ENCODE measurements at regions not wholly inside any gene's neighbourhood (a gene's known extent, or its start where the extent isn't known, plus 50 kb on each side); places are given as distances from the start of the nearest gene placed in this dataset.

GRCh38 chr1:82604524-82604923, 803.8 kb downstream of the ADGRL2 start:
- DNase-seq = no peak

GRCh38 chr1:82600314-82600713, 799.6 kb downstream of the ADGRL2 start:
- no peak for DNase-seq

DNA sequence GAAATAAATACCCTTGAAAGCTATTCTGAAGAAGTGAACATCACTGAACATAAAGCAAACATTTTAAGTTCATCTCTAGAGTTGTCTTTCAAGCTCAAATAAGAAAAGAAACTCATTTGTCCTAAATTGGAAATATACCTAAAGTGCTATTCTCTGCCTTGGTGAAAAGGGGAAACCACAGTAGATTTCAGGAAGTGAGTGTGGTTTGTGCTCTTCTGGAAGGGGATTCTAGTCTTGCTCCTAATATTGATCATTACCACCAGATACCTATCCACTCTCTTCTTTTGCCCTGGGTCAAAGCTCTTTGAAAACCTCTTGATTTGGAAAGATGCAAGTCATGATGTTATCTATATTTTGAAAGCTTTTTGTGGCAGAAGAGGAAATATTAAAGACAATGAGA, 798.1 kb downstream of the ADGRL2 start:
- no peak for DNase-seq

GRCh38 chr1:82598337-82598736, 797.6 kb downstream of the ADGRL2 start:
- no peak for DNase-seq

DNA sequence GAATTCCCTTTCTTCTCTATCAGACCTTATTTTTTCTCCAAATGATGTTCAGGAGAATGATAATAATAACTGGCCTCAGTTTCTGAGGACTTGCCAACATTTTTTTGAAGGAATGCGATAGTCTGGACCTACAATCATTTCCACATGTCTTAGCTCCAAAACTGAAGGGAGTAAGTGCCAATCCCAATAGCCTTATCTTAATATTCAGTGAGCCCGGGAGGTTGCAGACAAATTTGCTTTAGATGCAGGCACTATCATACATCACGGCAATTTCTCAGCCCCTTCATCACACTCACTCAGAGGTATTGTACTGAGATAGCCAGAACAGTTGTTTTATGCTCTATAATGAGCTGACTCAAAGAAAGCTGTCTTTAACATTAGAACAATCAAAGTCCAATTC, 796.9 kb downstream of the ADGRL2 start:
- DNase-seq = no peak

DNA sequence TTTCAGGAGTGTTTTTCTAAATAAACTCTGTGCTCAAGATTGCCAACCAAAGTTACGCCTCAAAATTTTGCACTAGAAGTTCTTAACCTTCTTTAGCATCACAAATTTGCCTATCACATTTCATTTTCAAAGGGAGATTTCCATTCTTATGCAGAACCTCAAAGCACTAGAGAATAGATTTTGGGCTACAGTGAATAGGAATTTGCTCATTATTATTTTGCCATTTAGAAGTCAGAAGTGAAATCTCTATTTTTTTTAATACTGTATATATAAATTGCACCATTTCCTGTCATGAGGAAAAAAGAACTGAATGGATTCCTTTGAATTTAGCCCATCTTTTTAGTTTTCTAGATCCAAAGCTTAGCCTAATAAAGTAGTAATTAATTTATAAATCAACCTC, 796.4 kb downstream of the ADGRL2 start:
- DNase-seq = no peak

GRCh38 chr1:82593561-82593960, 792.8 kb downstream of the ADGRL2 start:
- no peak for DNase-seq

DNA sequence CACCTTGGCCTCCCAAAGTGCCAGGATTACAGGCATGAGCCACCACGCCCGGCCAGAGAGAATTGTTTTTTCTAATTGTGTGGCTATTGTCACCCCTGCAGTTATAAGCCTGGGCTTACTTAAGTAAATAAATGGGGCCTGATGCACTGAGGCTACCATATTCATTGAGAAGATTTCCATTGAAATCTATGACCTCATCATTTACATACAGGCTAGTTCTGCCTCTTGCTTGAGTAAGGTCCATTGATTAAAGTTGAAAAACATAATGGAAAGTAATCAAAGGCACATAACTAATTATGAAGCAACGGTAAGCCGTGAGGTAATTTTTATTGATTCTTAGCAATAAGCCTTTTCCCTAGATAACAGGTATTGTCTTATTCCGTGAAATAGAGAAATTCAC, 788.9 kb downstream of the ADGRL2 start:
- no peak for DNase-seq

DNA sequence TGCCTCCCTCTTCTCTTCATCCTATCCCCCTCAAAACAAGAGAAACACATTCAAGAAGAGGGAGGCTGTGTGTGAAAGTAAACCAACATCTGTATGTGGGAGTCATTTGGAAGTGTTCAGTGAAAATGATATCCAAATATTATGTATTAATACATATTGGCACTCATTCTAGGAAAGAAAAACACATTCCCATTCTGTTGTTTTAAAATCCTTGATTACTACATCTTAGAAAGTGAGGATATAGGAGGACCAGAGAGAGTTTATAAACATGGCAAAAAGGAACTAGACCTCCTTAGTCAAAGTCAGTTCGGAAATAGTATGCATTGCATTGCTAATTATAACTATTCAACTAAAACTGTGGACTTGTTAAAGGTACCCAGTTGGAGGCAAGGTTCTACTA, 786.6 kb downstream of the ADGRL2 start:
- DNase-seq = no peak

GRCh38 chr1:82586473-82586872, 785.7 kb downstream of the ADGRL2 start:
- DNase-seq = no peak

DNA sequence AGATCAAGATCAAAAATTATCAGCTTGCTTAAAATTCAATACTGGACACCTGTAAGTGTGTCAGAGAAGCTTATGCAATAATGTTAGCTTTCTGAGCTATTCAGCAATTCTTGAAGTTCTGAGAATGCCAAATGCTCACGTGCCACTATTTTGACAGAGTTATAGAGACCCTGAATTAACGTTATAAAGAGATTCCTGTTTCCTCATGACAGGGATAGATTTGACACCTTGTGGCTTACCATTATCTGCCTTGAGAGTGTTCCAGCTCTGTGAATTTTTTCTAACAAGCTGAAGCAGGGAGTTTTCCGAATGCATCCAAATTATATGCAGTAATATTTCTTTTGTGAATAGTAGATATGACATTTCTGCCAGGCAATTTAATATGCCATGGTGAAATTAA, 781.6 kb downstream of the ADGRL2 start:
- DNase-seq = no peak

- DNase-seq = no peak
These were observed 777.5 kb downstream of the ADGRL2 start for GRCh38 chr1:82578086-82578726.

DNA sequence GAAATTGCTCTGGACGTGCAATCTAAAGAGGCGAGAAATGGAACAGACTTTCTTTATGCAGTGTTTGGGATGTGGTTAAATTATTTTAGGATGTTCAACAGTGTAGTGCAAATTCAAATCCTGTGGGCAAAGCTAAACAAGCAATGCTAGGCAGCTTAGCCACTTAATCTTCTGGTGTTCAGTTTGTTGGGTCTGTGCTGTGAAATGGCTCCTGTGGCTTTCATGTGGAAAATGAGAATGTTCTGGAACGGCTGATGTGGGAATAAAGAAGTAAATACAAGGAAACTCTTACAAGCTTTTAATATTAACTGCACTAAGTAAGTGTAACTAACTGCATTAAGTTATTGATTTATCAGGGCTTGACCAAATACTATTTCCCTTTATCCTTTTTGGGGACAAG, 766.6 kb downstream of the ADGRL2 start:
- no peak for DNase-seq

DNA sequence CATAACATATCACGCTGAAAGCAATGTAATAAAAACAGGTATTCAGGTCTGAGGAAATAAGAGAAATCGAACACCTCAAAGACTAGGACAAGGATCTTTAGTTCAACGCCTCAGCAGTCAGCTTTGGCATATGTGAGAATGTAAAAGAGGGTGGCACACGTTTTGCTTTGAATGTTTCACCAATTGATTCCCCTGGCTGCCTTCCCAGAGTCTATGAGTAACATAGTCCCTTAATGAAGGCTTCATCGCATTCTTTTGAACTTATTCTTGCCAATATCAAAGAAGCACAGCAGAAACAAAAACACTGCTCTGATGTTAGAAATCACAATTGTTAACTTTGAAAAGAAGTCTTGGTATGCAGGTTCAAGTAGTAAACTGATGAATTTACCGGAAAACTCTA, 764.8 kb downstream of the ADGRL2 start:
- no peak for DNase-seq

DNA sequence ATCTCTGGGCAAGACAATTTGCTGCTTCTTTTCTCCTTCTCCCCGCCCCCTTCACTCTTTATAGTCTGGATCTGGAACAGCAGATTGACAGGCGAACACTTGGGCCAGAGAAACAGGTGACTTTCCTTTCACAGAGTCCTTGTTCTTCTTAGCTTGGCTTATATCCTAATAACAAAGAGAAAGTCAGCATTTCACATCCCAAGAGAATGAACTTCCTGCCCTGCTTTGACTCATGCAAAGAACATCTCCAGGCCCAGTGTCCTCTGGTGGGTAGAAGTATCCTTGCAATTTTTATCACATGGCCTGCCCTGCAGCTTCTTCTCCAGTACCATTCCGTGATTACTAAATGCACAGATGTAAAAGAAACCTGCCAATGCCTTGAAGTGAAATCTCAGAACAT, 764.4 kb downstream of the ADGRL2 start:
- no peak for DNase-seq

DNA sequence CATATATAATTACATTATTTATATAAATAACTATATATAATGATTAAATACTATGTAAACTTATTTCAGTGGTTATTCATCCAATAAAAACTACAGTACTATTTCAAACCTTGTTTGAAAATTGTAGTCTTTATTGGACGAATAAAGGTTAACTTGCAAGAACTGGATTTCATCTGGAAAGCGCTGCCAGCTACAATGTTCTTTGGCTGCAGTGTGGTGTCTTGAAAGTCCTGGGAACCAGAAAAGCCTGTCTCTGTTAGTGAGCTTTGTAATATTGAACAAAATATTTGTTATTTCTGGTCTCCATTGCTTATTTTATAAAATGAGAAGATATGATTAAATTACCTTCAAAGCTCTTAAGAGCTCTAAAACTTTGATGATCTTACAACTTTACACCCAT, 763.6 kb downstream of the ADGRL2 start:
- DNase-seq = no peak

GRCh38 chr1:82562448-82562847, 761.7 kb downstream of the ADGRL2 start:
- DNase-seq = no peak

- DNase-seq = no peak
These were observed 759.8 kb downstream of the ADGRL2 start for GRCh38 chr1:82560566-82560965.

GRCh38 chr1:82555501-82555900, 754.8 kb downstream of the ADGRL2 start:
- no peak for DNase-seq

DNA sequence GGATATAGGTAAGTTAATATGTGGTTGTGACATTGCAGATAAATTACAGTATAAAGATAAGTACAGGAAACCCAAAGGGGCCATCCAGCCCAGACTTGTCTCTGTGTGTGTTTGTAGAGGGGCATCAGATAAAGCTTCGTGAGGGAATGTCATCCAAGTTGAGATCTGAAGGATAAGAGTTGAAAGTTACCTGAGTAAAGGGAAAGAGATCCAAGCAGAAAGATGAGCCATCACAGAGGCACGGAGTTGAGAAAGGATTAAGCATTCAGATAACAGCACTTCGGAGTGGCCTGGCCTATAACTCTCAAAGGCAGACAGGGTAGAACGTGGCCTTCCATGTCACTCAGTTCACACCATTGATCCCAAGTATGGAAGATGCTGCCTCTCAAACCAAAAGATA, 749.1 kb downstream of the ADGRL2 start:
- no peak for DNase-seq

DNA sequence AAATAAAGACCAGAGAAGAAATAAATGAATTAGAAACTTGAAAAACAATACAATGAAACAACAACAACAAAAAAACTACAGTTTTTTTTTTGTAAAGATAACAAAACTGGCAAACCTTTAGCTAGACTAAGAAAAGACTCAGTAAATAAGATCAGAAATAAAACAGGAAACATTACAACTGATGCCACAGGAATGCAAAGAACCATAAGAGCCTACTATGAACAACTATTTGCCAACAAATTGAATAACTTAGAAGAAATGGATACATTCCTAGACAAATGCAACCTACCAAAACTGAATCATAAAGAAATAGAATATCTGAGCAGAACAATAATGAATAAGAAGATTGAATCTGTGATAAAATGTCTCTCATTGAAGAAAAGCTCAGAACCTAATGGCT, 742.0 kb downstream of the ADGRL2 start:
- no peak for DNase-seq

DNA sequence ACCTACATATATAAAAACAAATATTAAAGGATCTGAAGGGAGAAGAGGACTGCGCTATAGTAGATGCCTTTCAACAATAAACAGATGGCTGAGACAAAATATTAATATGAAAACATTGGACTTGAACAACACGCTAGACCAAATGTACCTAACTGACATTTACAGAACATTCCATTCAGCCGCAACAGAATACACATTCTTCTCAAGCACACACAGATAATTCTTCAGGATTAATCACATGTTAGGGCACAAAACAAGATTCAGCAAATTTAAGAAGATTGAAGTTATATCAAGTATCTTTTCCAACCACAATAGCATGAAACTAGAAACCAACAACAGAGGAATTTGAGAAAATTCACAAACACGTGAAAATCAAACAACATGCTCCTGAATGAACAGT, 741.4 kb downstream of the ADGRL2 start:
- no peak for DNase-seq

DNA sequence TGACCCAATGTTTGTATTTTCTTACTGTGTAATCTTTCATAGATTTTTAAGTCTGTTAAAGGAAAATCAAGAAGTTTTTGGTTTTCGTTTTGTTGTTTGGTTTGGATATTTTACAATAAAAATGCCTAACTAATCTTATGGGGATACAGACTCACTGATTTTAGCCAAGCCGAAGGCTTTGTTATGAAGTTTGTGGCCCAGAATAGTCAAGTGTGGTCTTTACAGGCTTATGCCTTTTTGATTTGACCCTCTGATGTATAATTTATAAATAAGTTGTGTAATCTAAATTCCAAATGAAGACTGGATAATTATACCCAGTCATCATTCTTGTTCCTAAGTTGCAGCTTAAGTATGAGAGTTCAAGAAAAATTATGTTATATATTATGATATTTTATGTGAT, 739.3 kb downstream of the ADGRL2 start:
- DNase-seq = no peak

DNA sequence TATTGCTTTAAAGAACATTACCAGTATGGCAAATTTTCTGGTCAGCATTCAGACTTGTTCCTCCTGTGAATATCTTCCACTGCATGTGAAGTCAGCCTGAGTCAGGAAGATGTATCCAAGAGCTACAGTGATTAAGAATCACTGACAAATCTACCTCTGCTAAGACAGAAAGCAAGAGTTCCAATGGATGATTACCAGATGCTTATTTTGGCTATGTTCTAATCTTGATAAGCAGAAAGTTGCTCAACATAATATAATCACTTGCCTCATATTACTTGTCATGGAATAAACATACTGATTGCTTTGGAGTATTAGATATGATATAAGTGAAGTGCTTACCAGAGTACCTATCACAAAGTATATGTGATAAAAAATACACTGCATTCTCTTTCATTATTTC, 738.1 kb downstream of the ADGRL2 start:
- DNase-seq = no peak

DNA sequence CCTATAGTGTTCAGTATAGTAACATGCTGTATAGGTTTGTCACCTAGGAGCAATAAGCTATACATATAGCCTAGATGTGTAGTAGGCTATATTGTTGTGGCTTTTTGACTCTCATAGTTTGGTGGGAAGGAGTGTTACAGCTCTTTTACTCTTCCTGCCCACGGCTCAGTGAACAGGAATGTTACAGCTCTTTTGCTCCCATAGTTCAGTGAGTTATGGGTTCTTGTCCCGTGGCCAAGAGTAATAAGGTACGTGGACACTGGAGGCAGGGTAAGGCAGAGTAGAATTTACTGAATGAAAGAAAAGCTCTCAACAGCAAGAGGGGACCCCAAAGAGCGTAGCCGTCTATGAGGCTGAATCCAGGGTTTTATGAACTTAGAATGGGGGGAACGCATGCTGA, 734.3 kb downstream of the ADGRL2 start:
- no peak for DNase-seq

DNA sequence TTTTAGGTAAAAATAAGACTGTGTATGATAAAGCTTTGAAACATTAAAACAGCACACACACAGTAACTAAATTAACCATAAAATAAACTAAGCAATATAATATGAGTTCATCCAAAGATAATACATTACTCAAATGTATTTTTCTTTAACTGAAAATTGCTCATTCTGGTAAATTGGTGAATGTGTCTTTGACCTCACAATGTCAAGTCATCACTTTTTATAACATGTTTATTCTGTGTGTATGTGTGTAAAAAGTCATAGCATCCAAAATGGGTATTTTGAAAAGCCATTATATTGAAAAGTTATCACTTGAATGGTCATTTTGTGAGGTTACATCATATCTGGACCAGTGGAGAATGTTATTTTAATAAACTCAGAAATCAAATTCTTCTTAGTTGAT, 724.6 kb downstream of the ADGRL2 start:
- DNase-seq = no peak

Data from NCI-H2107 (cell line).